ENCODE measurements at regions not wholly inside any gene's neighbourhood (a gene's known extent, or its start where the extent isn't known, plus 50 kb on each side); places are given as distances from the start of the nearest gene placed in this dataset.
"Not testable (repeated sequence)": the region's sequence is repeated elsewhere in the genome, so short reads cannot be mapped to it uniquely, and the experiment has no call there.

GRCh38 chr1:95167503-95167902 lies 50.3 kb downstream of the TLCD4 start:
- not testable (repeated sequence) for H3K36me3 Mint-ChIP-seq (ENCODE audit: low read depth); H3K9me3 Mint-ChIP-seq; H3K4me3 Mint-ChIP-seq; H3K27ac Mint-ChIP-seq; H3K27me3 Mint-ChIP-seq (ENCODE audit: insufficient read depth)
- DNase-seq = peak; percentile 10
- H3K4me1 Mint-ChIP-seq (ENCODE audit: low read depth) = peaks cover 25% of the 10 kb centered on the region

- peaks cover 25% of the 10 kb centered on the region for H3K4me1 Mint-ChIP-seq (ENCODE audit: low read depth)
- no peak overlapping the region for H3K4me3 Mint-ChIP-seq
- H3K27ac Mint-ChIP-seq = no peak overlapping the region
- H3K36me3 Mint-ChIP-seq (ENCODE audit: low read depth) = no peaks in the 10 kb centered on the region
- H3K27me3 Mint-ChIP-seq (ENCODE audit: insufficient read depth) = peaks cover 3% of the 10 kb centered on the region
- DNase-seq = no peak
- peaks cover 3% of the 10 kb centered on the region; the same call in 1 of the 2 replicates for H3K9me3 Mint-ChIP-seq
- no peak for TF ChIP-seq CTCF (IDR thresholded peaks at IDR 0.05)
Measured at GRCh38 chr1:95168028-95168427, 50.9 kb downstream of the TLCD4 start.

GRCh38 chr1:95168761-95169351 lies 51.7 kb downstream of the TLCD4 start:
- Mint-ChIP-seq H3K36me3 (ENCODE audit: low read depth) (no peaks in the 10 kb centered on the region), H3K27ac (no peak overlapping the region), H3K4me1 (ENCODE audit: low read depth) (peaks cover 25% of the 10 kb centered on the region), H3K27me3 (ENCODE audit: insufficient read depth) (peaks cover 2% of the 10 kb centered on the region), H3K4me3 (no peak overlapping the region), H3K9me3 (no peaks in the 10 kb centered on the region)
- no peak for DNase-seq
- no peak for TF ChIP-seq CTCF (IDR thresholded peaks at IDR 0.05)

- Mint-ChIP-seq H3K27me3 (ENCODE audit: insufficient read depth) (peaks cover 2% of the 10 kb centered on the region), H3K4me3 (no peak overlapping the region), H3K9me3 (no peaks in the 10 kb centered on the region), H3K27ac (no peak overlapping the region), H3K36me3 (ENCODE audit: low read depth) (no peaks in the 10 kb centered on the region), H3K4me1 (ENCODE audit: low read depth) (peaks cover 25% of the 10 kb centered on the region)
- TF ChIP-seq CTCF (IDR thresholded peaks at IDR 0.05) = no peak
- DNase-seq = peak; percentile 4
Measured at GRCh38 chr1:95169548-95169947, 52.4 kb downstream of the TLCD4 start.

- Mint-ChIP-seq H3K4me3 (no peak overlapping the region), H3K27ac (no peak overlapping the region), H3K4me1 (ENCODE audit: low read depth) (peaks cover 25% of the 10 kb centered on the region), H3K27me3 (ENCODE audit: insufficient read depth) (peaks cover 2% of the 10 kb centered on the region), H3K9me3 (no peaks in the 10 kb centered on the region), H3K36me3 (ENCODE audit: low read depth) (no peaks in the 10 kb centered on the region)
- TF ChIP-seq CTCF (IDR thresholded peaks at IDR 0.05) = no peak
- DNase-seq = no peak
Measured at GRCh38 chr1:95171270-95172245, 54.4 kb downstream of the TLCD4 start.

GRCh38 chr1:95176861-95177260 lies 57.1 kb upstream of the RWDD3 start:
- Mint-ChIP-seq H3K36me3 (ENCODE audit: low read depth) (no peaks in the 10 kb centered on the region), H3K4me1 (ENCODE audit: low read depth) (no peaks in the 10 kb centered on the region), H3K9me3 (no peaks in the 10 kb centered on the region), H3K4me3 (no peak overlapping the region), H3K27me3 (ENCODE audit: insufficient read depth) (peaks cover 9% of the 10 kb centered on the region), H3K27ac (no peak overlapping the region)
- no peak for TF ChIP-seq CTCF (IDR thresholded peaks at IDR 0.05)
- no peak for DNase-seq

Data from HFFc6 (cell line).